DMS153 (cell line): ENCODE measurements at regions not wholly inside any gene's neighbourhood (a gene's known extent, or its start where the extent isn't known, plus 50 kb on each side); places are given as distances from the start of the nearest gene placed in this dataset.

ENCODE experiments used
- DNase-seq: peaks from one replicate; lab custom pipeline; 2025; lab: John Stamatoyannopoulos, UW

DNA sequence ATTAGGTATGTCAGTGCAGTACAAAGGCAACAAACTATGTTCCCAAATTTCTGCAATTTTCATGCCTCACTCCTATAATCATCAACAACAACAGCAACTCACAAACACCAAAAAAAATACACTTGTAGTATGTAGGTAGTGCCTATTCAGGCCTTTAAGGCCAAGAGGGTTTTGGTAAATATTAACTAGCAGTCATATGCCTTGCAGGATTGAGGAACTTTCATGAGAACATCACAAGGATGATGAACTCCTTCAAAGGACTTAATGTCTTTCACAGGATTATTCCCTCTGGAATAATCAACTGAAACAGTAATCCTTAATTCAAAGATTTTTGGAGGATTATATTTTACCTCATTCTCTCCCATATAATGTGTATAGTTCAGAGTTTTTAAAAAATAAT lies 293.8 kb downstream of the NOVA1 start:
- no peak for DNase-seq

DNA sequence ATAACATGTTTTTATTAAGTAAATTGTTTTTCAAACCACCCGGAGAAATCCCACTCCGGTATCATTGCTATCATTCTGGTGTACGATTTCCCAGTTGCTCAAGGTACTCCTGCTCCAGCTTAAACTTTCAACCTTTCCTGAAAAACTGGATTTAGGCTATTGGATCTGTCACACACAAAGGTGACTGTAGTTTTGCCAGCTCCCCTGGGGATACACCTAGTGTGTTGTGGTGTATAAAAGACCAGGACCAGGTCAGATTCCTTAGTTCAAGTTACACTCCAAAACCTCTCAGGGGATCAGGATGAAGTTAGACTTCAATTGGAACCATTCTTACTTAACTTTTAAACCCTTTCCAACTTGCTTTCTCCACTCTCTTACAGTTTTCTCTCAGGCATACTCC lies 303.9 kb downstream of the NOVA1 start:
- DNase-seq, result no peak

DNA sequence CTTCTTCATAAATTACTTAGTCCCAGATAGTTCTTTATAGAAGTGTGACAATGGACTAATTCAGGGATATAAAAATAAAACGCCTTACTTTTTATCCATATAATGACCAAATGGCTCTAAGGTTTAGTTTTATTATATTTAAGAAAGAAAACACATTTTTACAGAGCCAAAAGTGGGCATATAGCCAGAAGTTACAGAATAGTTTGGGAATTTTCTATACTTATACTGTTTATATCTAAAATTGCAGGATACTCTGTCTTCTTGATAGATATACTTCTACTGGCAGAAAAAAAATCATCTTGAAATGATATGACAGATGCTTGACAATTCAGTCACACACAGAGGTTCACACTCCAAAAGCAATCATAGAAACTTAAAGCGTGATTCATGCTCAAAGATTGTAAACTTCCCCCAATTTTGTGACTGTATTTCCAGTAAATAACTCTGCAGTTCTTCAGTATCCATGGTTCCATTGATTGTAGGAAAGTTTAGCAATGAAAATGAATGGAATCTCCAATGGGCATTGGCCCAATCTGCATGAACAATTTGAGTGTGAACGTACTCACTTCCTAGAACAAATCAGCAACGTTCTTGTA lies 307.8 kb downstream of the NOVA1 start:
- DNase-seq, result no peak

DNA sequence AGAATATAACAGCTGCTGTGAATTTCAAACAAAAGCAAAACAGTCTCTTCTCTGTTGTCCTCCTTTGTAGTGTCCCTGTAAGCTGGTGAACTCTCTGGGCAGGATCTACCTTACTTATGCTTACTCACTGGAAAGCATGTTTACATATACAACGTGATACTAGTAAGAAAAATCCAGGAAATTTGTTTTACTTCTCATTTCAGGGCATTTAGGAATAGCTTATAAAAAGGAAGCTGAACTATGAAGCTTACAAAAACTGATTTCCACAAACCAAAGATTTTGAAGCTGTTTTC lies 311.0 kb downstream of the NOVA1 start:
- DNase-seq, result no peak

DNA sequence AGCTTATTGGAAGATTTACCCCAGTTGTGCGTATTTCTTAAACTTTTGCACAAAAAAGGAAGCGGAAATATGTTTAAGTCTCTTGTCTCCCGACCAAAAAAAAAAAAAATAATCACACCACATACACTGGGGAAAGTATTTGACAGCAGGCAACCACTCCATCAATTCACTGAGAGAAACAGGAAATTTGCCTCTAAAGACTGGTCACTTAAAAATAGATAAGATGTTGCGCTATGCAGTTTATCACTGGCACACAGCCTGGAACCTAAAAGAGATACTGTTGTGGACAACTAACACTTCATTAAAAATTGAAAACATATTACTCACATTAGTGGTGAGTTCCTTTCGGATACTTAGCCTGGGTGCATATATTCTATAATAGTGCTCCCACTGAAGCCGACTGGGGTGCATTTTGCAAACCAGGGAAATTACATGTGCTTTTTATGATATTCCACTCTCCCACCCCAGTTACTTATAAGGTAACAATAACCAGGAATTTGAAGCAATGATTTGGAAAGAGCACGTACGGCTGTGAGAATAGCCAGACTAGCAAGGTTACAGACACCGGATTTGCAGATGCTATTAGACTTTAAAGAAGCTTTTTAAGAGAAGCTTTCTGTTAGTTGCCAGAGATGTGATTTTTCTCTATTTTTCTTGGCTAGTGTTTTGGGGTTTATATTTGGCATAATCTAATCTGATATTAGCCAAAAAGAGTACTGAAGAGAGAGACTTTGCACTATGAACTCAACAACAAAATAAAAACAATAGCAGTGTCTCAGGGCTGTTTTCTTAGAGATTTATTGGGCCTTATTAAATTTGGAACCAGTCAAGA lies 311.5 kb downstream of the NOVA1 start:
- DNase-seq, result no peak

DNA sequence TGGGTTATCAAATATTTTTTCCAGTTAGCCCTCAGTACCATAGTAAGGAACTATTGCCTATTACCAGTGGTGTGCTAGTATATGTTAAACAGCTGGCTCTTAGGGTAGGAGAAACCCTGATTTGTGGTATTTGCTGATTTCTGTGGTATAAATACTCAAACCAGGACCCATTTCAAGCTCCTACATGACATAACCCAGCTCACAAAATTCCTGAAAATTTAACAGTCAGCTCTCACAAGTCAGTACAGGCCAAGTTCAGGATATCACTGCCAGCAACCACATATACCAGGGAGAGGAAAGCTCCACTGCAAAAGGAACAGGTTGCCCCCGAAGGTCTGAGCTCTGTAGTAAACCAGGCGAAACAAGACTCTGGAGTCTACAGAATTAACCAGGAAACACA lies 315.3 kb downstream of the NOVA1 start:
- DNase-seq, result peak; percentile 33

DNA sequence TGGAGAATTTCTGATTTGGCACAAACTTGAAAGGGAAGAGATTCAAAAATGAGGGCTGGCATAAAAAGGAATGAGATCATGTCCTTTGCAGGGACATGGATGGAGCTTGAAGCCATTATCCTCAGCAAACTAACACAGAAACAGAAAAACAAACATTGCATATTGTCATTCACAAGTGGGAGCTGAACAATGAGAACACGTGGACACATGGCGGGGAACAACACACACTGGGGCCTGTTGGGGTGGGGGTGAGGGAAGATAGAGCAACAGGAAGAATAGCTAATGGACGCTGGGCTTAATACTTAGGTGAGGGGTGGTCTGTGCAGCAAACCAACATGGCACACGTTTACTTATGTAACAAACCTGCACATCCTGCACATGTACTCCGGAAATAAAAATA lies 315.8 kb downstream of the NOVA1 start:
- peak; percentile 91 for DNase-seq

DNA sequence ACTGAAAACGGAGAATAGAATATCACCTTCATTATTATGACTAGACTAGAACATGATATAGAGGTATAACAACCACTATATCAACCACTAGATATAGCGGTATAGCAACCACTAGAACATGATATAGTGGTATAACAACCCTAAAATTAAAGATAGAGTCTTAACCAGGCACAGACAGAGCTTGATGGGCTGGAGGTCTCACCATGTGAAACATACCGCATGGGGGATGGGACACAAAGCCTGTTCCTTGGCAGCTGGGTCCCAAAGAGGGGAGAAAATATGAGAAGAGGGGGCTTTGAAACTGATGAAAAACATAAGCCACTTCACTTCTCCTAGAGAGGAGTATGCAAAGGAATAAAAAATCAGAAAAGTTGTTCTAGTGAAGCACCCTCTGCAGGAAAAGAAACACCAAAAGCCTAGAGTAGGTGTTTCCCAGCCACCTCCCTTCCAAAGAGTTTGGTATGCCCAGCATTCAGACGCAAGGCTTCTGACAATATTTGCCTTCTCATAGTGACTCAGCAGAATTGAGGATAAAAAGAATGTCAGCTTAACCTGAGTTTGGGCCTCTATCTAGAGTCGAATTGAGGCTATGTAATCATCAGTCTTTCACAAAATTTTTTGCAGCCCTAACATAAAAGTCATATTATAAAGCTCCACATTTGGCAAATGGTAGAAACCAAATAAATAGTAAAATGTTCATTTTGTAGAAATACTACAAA lies 316.4 kb downstream of the NOVA1 start:
- DNase-seq, result peak; percentile 73

DNA sequence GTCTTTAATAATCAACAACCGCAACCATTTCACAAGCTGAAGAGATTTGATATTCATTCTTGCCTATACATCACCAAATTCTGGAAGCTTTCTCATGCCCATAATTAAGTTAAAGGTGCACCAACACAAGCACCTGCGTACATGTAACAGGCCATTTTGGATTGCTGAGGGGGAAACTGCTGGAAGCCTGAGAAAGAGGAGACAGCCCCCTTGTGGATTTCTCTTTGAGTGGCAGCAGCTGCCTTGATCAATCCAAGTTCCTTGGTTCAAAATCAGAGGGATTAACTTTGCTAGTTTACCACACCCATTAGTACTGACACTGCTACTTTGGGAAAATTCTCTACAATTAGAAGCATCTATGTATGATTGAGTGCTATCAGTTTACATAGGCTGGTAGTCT lies 321.1 kb downstream of the NOVA1 start:
- peak; percentile 22 for DNase-seq

DNA sequence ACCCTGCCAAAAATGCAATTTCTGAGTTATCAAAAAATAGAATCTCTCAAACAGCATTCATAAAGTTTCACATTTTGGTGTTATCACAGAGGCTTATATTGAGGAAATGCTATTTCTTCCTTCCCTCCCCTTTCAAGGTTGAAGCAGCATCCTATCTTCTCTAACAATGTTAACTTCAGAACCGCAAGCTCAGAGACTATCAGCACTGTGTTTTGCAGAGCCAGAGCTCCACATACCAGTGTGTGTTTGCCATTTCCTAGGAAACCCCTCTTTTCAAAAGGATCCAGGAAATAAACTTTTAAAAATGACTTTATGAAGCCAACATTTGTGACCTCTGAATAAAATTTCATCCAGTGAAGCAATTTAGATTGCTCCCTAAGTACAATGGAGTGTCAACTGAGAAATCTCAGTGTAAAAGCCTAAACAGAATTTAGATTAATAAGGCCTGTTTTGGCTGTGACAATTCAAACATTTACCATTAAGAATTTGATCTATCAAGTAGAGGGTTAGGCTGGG lies 332.6 kb downstream of the NOVA1 start:
- DNase-seq, result no peak

DNA sequence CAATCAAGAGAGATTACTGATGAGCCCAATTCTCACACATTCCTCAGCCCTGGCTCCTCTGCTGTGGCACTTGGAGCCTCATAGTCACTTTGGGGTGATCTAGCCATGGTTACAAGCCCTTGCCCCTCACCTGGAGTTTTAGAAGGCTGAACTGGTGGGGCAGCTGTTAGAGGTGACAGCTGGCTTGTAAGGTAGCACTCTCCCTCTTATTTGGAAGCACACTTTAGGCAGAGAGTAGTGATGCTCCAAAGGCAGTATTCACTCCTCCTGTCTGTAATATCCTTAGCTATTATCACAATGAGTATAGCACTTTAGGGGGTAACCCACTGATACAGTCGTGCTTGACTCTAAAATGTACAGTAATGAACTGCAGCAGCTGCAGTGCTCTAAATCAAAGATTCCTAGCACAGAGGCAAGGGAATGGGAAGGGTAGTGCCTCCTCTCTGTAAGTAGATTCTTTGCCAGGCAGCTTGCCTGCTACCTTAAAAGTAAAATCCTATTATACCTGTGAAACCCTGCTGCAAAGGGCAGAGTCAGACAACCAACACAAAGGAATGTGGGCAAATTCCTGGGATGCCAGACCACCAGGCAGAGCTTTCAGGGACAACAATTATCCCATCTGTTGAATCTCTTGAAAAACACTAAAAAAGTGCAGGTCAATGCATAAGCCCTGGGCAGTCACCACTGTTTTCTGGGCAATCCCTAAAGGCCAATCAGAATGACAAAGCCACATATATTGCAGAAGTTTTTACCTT lies 336.3 kb downstream of the NOVA1 start:
- DNase-seq, result no peak

DNA sequence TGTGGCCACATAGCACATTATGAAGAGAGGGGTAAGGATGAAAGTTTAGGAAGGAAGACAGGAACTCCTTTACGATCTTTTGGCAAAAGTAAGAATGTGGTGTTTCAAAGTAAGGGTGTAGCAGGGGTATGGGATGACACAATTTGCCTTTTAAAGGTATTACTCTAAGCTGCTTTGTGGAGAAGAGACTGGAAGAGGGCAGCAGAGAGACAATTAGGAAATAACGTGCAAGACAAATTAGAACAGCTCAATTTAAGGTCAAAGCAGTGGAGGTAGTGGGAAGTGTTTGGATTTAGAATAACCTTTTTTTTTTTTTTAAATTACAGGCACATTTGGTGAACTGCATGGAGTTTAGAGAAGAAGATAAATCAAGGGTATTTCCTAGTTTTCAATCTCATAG lies 342.6 kb downstream of the NOVA1 start:
- no peak for DNase-seq

DNA sequence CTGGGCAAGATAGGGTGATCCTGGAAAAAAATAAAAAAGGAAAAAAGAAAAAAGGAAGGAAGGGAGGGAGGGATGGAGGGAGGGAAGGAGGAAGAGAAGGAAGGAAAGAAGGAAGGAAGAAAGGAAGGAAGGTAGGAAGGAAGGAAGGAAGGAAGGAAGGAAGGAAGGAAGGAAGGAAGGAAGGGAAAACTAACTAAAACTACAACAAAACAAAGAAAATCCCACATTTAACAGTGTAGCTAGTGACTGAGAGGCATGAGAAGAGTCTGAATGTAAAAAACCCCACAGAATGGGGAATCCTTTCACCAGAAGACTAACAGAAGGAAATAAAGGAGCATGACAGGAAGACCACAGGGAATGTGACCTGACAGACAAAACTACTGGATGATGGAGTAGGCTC lies 345.7 kb downstream of the NOVA1 start:
- DNase-seq, result no peak

DNA sequence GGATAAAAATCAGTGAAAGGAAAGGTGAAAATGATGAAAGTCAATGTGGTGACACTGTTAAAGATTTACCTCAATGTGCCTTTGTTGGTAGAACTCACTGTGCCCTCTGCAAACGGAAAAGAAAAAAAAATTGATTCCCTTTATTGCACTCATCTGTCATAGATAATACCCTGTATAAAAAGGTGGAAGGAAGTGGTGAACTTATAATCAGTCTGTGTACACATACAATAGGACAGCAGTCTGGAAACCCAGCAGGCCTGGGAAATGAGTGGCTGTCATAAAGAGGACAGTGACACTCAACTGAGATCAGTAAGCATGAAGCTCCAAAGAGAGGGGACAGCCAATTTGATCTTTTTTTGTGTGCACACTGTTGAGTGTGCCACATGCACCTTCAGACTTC lies 364.7 kb downstream of the NOVA1 start:
- DNase-seq, result peak; percentile 58

DNA sequence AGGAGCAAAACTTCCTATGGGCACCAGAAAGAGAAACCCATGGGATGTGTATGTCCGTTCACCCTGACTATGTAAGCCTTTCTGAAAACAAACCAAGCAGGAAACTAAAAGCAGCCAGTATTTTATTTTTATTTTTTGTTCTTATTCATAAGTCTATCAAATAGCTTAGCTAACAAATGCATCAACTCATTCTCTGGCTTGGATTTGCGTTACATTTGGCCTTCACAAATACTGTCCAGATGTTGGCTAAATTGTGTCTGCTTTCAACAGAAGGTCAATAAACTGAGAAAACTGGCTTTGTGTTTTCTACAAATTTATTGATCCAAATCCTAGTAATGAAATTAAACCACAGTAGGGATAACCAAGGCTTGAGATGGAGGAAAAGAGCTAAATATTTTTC lies 379.0 kb downstream of the NOVA1 start:
- no peak for DNase-seq

DNA sequence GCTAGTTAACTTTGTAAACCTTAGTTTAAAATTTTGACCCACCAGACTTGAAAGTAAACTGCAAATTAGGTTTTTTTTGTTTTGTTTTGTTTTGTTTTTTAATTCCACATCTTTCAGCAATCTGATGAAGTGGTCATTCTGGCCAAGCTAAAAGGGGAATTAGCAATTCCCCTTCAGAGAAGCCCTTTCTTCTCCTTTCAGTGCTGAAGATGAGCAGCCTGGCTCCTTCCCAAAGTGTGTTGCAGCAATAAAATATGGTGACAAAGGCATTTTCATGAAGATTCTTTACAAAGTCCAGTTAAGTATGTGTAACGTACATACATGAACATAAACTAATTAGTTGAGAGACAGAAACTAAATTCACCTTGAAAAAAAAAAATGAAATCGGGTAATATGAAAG lies 380.1 kb downstream of the NOVA1 start:
- no peak for DNase-seq

DNA sequence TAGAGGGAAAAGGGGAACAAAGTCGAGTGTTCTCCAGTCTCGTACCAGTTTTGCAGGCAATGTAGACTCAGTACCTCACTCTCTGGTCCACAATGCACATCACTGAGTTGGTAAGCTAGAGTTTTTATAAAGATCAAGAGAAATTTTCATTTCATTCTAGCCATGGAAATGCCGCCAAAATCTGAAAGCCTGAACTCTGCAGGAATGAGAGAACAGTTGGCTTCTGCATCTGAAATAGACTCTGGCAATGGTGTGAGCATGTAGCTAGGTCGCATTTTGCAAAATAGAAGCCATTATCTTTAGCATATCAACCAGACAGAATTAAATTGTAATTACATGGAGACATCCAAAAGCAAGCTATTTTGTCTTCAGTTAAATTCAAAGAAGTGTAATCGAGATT lies 381.0 kb downstream of the NOVA1 start:
- no peak for DNase-seq

DNA sequence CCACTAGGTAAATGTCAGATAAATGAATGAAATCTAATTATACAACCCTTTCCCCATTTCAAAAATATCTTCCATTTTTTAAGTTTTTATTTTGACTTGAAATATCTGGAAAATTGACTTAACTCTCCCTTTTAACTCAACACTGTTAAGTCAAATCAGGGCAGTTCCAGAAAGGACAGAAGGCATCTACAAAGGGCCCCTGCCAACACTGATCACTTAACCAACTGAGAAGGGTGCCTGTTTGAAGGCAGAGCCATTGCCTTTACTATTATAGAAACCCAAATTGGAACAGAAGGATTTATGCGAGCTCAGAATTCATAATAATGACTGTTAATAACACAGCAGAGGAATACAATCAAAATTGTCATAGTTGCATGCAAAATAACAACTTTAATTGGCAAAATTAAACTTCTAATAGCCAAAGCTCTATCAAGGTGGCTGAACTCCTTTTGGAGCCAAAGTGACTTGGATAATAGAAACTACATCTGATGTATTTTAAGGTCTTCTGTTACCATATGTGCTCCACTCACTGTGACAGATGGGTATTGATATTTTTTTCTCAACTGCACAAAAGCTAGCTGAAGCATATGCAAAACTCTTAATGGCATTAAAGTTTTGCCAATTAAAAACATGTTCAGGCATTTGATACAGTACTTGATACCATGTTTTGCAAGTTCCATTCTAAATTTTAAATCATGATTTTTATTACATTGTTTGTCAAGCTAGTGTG lies 383.8 kb downstream of the NOVA1 start:
- no peak for DNase-seq

DNA sequence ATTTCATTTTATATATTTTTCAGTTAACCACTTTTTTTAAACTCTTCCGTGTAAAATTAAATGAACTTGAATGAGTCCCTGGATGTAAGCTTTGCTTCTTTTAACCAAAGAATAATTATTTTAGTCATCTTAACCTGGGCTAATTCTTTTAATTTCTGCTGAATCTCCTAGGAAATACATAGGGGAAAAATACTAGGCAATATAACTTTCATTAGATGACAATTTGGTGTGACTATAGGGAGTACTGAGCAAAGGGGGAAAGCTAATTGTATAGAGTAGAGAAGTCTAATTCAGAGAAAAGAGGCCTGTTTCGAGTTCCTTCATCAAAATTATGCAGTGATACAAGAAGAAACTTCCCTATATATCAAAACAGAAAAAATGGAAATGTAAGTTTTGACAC lies 388.1 kb downstream of the NOVA1 start:
- DNase-seq, result no peak

DNA sequence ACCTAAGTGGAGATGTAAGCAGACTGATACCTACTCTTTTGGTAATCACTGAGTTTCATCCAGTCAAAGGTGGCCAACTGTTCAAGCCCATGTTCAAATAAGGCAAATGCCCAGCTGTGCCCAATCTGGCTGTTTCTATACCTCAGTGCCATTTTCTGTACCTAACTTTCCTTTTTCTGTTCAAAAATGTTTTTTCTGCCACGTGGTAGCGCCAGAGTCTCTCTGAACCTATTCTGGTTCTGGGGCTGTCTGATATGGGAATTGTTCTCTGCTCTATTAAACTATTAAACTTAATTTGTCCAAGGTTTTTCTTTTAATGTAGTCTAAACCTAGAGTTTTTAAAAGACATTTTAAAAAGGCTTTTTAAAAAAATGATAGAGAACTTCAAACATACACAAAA lies 391.2 kb downstream of the NOVA1 start:
- no peak for DNase-seq

DNA sequence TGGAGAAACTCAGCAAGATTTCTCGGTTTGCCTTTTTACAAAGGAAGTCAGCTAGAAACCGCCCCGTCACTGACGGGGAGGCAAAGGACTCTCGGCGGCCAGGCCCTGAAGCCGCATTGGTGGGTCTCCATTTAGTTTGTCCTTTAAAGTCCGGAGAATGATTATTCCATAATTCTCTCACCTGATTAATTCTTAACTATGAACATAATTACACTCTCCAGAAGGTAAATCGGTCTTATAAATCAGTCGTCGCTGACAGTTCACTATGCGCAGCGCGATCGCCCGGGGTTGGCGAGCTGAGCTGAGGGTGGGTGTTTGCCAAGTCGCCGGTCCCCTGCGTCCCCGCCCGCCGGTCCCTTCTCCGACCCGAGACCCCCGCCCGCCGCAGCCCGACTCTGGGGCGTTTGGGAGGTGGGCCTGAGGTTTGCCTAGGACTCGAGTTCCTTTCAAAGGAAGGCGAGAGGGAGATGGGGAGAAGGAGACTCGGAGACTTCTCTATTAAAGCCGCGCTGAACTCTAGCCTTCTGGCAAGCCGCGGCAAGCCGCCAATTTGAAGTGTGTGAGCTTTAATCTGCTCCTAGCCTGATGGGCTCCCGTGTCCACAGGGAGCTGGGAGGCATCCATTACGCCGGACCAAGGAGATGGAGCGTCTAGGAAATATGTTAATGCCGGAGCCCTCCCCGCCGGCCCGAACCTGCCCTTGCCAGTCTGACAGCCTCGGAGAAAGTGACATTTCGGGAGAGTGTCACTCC lies 392.9 kb downstream of the NOVA1 start:
- no peak for DNase-seq
